ENCODE measurements at regions not wholly inside any gene's neighbourhood (a gene's known extent, or its start where the extent isn't known, plus 50 kb on each side); places are given as distances from the start of the nearest gene placed in this dataset.
"Not testable (repeated sequence)": the region's sequence is repeated elsewhere in the genome, so short reads cannot be mapped to it uniquely, and the experiment has no call there.

DNA sequence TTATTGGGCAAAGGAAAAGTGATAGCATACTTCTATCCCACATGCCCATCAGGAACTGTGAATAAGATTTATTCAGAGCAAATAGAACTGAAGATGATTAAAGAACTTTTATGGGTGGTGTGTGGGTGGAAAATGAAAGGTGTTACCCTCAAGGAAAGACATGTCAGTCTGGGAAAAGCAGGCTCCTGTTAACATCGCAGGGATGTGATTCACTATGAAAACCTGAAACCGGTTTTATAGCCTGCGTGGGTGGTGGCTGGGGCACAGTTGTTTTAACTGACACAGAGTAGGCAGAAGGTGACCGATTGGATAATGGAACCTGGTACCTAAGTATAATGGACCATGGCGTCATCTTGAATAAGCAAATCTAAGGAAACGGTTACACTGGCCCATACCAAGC lies 61.3 kb upstream of the CASK start:
- DNase-seq = no peak
- Histone ChIP-seq H3K9ac (ENCODE audit: low read length) (no peak overlapping the region), H3K9me2 (replicated peaks; ENCODE audit: insufficient read depth, low read length) (no peaks in the 10 kb centered on the region), H3K4me2 (ENCODE audit: low read depth, low read length) (no peak overlapping the region), H3K36me3 (replicated peaks; ENCODE audit: insufficient read depth, low read length) (no peaks in the 10 kb centered on the region), H3K27me3 (replicated peaks; ENCODE audit: insufficient read depth, low read length) (no peaks in the 10 kb centered on the region), H3K4me3 (ENCODE audit: low read length) (no peak overlapping the region), H4K20me1 (ENCODE audit: insufficient read depth, low read length) (no peaks in the 10 kb centered on the region), H2AFZ (ENCODE audit: low read length) (no peak overlapping the region), H3K4me1 (ENCODE audit: low read length) (no peaks in the 10 kb centered on the region), H3K9me3 (replicated peaks; ENCODE audit: insufficient read depth, low read length) (no peaks in the 10 kb centered on the region), H3K79me2 (ENCODE audit: low read length) (no peaks in the 10 kb centered on the region), H3K27ac (ENCODE audit: low read length) (no peak overlapping the region), H3F3A (ENCODE audit: insufficient read depth, low read length) (no peaks in the 10 kb centered on the region)
- TF ChIP-seq, protein P1, sequence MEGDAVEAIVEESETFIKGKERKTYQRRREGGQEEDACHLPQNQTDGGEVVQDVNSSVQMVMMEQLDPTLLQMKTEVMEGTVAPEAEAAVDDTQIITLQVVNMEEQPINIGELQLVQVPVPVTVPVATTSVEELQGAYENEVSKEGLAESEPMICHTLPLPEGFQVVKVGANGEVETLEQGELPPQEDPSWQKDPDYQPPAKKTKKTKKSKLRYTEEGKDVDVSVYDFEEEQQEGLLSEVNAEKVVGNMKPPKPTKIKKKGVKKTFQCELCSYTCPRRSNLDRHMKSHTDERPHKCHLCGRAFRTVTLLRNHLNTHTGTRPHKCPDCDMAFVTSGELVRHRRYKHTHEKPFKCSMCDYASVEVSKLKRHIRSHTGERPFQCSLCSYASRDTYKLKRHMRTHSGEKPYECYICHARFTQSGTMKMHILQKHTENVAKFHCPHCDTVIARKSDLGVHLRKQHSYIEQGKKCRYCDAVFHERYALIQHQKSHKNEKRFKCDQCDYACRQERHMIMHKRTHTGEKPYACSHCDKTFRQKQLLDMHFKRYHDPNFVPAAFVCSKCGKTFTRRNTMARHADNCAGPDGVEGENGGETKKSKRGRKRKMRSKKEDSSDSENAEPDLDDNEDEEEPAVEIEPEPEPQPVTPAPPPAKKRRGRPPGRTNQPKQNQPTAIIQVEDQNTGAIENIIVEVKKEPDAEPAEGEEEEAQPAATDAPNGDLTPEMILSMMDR (IDR thresholded peaks at IDR 0.05; ENCODE audit: low read length) = no peak
- TF ChIP-seq EZH2 (optimal IDR thresholded peaks at IDR 0.05; ENCODE audit: low read depth, low read length) (no peak), EZH2phosphoT487 (IDR thresholded peaks at IDR 0.05; ENCODE audit: low read length) (no peak)

DNA sequence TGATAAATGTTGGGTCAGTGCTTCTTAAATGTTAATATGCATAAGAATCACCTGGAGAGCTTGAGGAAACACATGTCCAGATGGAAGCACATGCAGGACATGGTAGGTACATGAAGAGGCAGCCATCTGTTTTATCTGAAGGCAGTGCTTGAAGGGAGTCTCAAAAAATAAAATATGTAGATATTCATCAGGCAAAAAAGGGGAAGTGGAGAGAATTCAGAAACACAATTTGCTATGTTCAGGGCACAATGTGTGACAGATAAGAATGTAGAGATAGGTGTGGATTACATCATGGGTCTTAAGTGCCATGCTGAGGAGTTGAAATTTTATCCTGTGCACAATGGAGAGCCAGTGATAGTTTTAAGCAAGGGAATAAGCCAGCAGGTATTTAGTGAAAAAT lies 59.6 kb upstream of the CASK start:
- Histone ChIP-seq H2AFZ (ENCODE audit: low read length) (no peak overlapping the region), H3K9ac (ENCODE audit: low read length) (no peak overlapping the region), H3K4me2 (ENCODE audit: low read depth, low read length) (no peak overlapping the region)

DNA sequence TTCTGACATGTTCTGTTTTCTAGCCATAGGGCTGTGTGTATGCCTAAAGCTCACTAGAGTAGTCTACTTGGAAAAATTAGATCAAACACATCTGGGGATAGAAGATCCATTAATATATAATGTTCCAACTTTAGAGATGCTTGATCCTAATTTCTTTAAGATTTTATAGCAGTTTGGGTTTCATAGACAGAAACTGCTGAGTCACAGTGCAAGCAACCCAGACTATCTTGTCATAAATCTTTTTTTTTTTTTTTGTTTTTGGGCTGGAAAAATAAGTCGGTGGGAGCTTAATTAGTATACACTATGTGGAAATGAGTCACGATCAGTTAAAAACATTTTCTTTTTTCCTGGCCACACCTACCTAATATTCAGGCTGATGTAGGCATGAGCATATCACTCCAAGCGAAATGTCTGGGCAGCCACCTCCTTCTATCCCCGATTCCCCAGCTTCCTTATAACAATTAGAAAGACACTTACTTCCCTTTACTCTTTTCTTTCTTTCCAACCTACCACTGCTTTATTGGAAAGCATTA lies 58.2 kb upstream of the CASK start:
- Histone ChIP-seq H3K27ac (ENCODE audit: low read length) (no peak overlapping the region), H3F3A (ENCODE audit: insufficient read depth, low read length) (no peaks in the 10 kb centered on the region), H3K4me1 (ENCODE audit: low read length) (no peaks in the 10 kb centered on the region), H3K9me3 (replicated peaks; ENCODE audit: insufficient read depth, low read length) (no peaks in the 10 kb centered on the region), H2AFZ (ENCODE audit: low read length) (no peak overlapping the region), H3K9me2 (replicated peaks; ENCODE audit: insufficient read depth, low read length) (no peaks in the 10 kb centered on the region), H4K20me1 (ENCODE audit: insufficient read depth, low read length) (no peaks in the 10 kb centered on the region), H3K4me2 (ENCODE audit: low read depth, low read length) (no peak overlapping the region), H3K9ac (ENCODE audit: low read length) (no peak overlapping the region), H3K27me3 (replicated peaks; ENCODE audit: insufficient read depth, low read length) (no peaks in the 10 kb centered on the region), H3K79me2 (ENCODE audit: low read length) (no peaks in the 10 kb centered on the region), H3K36me3 (replicated peaks; ENCODE audit: insufficient read depth, low read length) (no peaks in the 10 kb centered on the region), H3K4me3 (ENCODE audit: low read length) (no peak overlapping the region)
- TF ChIP-seq EZH2phosphoT487 (IDR thresholded peaks at IDR 0.05; ENCODE audit: low read length) = no peak
- TF ChIP-seq, protein P1 (IDR thresholded peaks at IDR 0.05; ENCODE audit: low read length) = no peak
- TF ChIP-seq EZH2 (optimal IDR thresholded peaks at IDR 0.05; ENCODE audit: low read depth, low read length) = no peak
- DNase-seq = no peak

More for the DNA sequence above, 59.6 kb upstream of the CASK start:
- Histone ChIP-seq H3K27ac (ENCODE audit: low read length) (no peak overlapping the region), H3K27me3 (replicated peaks; ENCODE audit: insufficient read depth, low read length) (no peaks in the 10 kb centered on the region), H3K9me2 (replicated peaks; ENCODE audit: insufficient read depth, low read length) (no peaks in the 10 kb centered on the region), H3K79me2 (ENCODE audit: low read length) (no peaks in the 10 kb centered on the region), H3K9me3 (replicated peaks; ENCODE audit: insufficient read depth, low read length) (no peaks in the 10 kb centered on the region), H4K20me1 (ENCODE audit: insufficient read depth, low read length) (no peaks in the 10 kb centered on the region), H3K4me3 (ENCODE audit: low read length) (no peak overlapping the region), H3F3A (ENCODE audit: insufficient read depth, low read length) (no peaks in the 10 kb centered on the region), H3K4me1 (ENCODE audit: low read length) (no peaks in the 10 kb centered on the region), H3K36me3 (replicated peaks; ENCODE audit: insufficient read depth, low read length) (no peaks in the 10 kb centered on the region)
- no peak for DNase-seq
- TF ChIP-seq, protein P1 (IDR thresholded peaks at IDR 0.05; ENCODE audit: low read length) = no peak
- TF ChIP-seq EZH2phosphoT487 (IDR thresholded peaks at IDR 0.05; ENCODE audit: low read length) (no peak), EZH2 (optimal IDR thresholded peaks at IDR 0.05; ENCODE audit: low read depth, low read length) (no peak)

DNA sequence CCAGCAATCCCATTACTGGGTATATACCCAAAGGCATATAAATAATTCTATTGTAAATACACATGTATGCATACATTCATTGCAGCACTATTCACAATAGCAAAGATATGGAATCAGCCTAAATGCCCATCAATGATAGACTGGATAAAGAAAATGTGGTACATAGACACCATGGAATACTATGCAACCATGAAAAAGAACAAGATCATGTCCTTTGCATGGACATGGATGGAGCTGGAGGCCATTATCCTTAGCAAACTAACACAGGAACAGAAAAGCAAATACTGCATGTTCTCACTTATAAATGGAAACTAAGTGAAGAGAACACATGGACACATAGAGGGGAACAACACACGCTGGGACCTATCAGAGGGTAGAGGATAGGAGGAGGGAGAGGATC lies 51.3 kb upstream of the CASK start:
- H3K9me3 ChIP-seq (replicated peaks; ENCODE audit: insufficient read depth, low read length); H4K20me1 ChIP-seq (ENCODE audit: insufficient read depth, low read length); H3F3A ChIP-seq (ENCODE audit: insufficient read depth, low read length); H3K36me3 ChIP-seq (replicated peaks; ENCODE audit: insufficient read depth, low read length); H2AFZ ChIP-seq (ENCODE audit: low read length); DNase-seq; H3K27me3 ChIP-seq (replicated peaks; ENCODE audit: insufficient read depth, low read length); H3K4me1 ChIP-seq (ENCODE audit: low read length); H3K79me2 ChIP-seq (ENCODE audit: low read length); H3K9ac ChIP-seq (ENCODE audit: low read length); H3K4me2 ChIP-seq (ENCODE audit: low read depth, low read length); H3K9me2 ChIP-seq (replicated peaks; ENCODE audit: insufficient read depth, low read length); H3K27ac ChIP-seq (ENCODE audit: low read length); H3K4me3 ChIP-seq (ENCODE audit: low read length): not testable (repeated sequence)

All from MM.1S (cell line).